BE2C (cell line): ENCODE measurements at regions not wholly inside any gene's neighbourhood (a gene's known extent, or its start where the extent isn't known, plus 50 kb on each side); places are given as distances from the start of the nearest gene placed in this dataset.
A peak's percentile ranks its signal among the peaks of the same experiment; 100 is the strongest.

Experiments used
- DNase-seq: peaks from one replicate; pipeline ENCODE4 v3.0.0-alpha.2; 2020
- H3K27me3 ChIP-seq: fragments of 250-450 bp; sonication (Bioruptor Pico); 2 replicates; pipeline ENCODE4 v1.5.1; 2020; ENCODE audit warnings: mild to moderate bottlenecking
- H3K36me3 ChIP-seq: fragments of 250-450 bp; sonication (Bioruptor Pico); 2 replicates; pipeline ENCODE4 v1.5.1; 2020; ENCODE audit warnings: mild to moderate bottlenecking
- H3K4me1 ChIP-seq: fragments of 250-450 bp; sonication (Bioruptor Pico); 2 replicates; pipeline ENCODE4 v1.5.1; 2020
- H3K4me3 ChIP-seq: 2 replicates; pipeline ENCODE4 v1.5.1; 2011; ENCODE audit warnings: low read depth, low read length
- H3K9me3 ChIP-seq: fragments of 250-450 bp; sonication (Bioruptor Pico); 2 replicates; pipeline ENCODE4 v1.5.1; 2020
- TF ChIP-seq, protein P1 (sequence below): IDR thresholded peaks from 2 replicates; pipeline ENCODE4 v1.5.1; 2012; ENCODE audit warnings: mild to moderate bottlenecking, low read depth, low read length

DNA sequence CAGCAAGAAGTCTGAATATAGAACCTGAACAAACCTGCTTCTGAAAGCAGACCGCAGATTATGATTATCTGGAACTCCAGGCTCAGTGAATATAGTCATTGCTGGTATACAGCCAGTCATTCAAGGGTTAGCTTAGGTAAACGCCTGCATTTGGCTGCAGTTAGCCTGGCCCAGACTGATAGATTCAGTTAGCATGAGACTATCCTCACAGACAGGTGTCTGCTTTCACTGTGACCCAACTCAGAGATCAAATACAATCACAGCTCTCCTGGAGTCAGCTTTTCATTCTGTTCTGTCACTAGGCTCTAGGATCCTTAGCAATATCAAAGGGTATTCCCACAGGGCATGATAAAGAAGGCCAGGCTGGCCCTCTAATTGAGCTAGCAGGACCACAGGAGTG is 138.6 kb upstream of the PLCXD3 start:
- Histone ChIP-seq H3K9me3 (no peaks in the 10 kb centered on the region), H3K36me3 (no peaks in the 10 kb centered on the region), H3K27me3 (no peaks in the 10 kb centered on the region), H3K4me3 (no peak overlapping the region), H3K4me1 (no peaks in the 10 kb centered on the region; the same call in 1 of the 2 replicates)
- TF ChIP-seq, protein P1, sequence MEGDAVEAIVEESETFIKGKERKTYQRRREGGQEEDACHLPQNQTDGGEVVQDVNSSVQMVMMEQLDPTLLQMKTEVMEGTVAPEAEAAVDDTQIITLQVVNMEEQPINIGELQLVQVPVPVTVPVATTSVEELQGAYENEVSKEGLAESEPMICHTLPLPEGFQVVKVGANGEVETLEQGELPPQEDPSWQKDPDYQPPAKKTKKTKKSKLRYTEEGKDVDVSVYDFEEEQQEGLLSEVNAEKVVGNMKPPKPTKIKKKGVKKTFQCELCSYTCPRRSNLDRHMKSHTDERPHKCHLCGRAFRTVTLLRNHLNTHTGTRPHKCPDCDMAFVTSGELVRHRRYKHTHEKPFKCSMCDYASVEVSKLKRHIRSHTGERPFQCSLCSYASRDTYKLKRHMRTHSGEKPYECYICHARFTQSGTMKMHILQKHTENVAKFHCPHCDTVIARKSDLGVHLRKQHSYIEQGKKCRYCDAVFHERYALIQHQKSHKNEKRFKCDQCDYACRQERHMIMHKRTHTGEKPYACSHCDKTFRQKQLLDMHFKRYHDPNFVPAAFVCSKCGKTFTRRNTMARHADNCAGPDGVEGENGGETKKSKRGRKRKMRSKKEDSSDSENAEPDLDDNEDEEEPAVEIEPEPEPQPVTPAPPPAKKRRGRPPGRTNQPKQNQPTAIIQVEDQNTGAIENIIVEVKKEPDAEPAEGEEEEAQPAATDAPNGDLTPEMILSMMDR: no peak
- DNase-seq: no peak

GRCh38 chr5:41641621-41642020 is 131.2 kb upstream of the PLCXD3 start:
- Histone ChIP-seq H3K4me1 (no peaks in the 10 kb centered on the region), H3K9me3 (no peaks in the 10 kb centered on the region), H3K36me3 (no peaks in the 10 kb centered on the region), H3K4me3 (no peak overlapping the region), H3K27me3 (no peaks in the 10 kb centered on the region)
- TF ChIP-seq, protein P1: no peak
- DNase-seq: no peak

GRCh38 chr5:41638685-41639084 is 128.3 kb upstream of the PLCXD3 start:
- Histone ChIP-seq H3K36me3 (no peaks in the 10 kb centered on the region), H3K27me3 (no peaks in the 10 kb centered on the region), H3K4me3 (no peak overlapping the region), H3K4me1 (no peaks in the 10 kb centered on the region), H3K9me3 (no peaks in the 10 kb centered on the region)
- no peak for DNase-seq
- TF ChIP-seq, protein P1: no peak

GRCh38 chr5:41637869-41638268 is 127.5 kb upstream of the PLCXD3 start:
- no peak overlapping the region for H3K4me3 ChIP-seq
- H3K4me1 ChIP-seq: no peaks in the 10 kb centered on the region
- no peaks in the 10 kb centered on the region for H3K27me3 ChIP-seq
- H3K9me3 ChIP-seq: no peaks in the 10 kb centered on the region
- H3K36me3 ChIP-seq: no peaks in the 10 kb centered on the region
- no peak for DNase-seq
- TF ChIP-seq, protein P1: peak; percentile 40

- Histone ChIP-seq H3K4me3 (no peak overlapping the region), H3K4me1 (no peaks in the 10 kb centered on the region), H3K9me3 (no peaks in the 10 kb centered on the region), H3K36me3 (no peaks in the 10 kb centered on the region), H3K27me3 (no peaks in the 10 kb centered on the region)
- TF ChIP-seq, protein P1: no peak
- DNase-seq: no peak
Measured at GRCh38 chr5:41637424-41637823, 127.0 kb upstream of the PLCXD3 start.

DNA sequence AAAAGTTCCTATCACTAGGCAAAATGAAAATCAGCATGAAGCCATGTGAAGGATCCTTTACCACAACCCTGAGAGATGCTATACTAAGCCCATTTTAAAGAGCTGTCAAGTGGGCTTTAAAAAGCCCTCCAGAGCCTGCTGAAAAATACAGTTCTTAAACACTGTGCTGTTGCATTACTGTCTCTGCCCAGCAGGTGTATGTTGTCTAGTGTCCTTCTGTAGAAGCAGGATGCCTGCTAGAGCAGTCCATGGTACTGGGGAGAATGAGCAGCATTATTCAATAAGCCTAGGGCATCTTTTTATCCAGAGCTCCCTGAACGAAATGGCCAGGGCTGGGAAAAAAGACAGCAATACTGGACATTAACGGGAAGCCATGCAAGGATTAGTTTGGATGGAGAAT is 126.2 kb upstream of the PLCXD3 start:
- H3K9me3 ChIP-seq: no peaks in the 10 kb centered on the region
- no peak overlapping the region for H3K4me3 ChIP-seq
- peak; percentile 50 for DNase-seq
- TF ChIP-seq, protein P1: peak; percentile 65
- no peaks in the 10 kb centered on the region for H3K27me3 ChIP-seq
- H3K36me3 ChIP-seq: no peaks in the 10 kb centered on the region
- H3K4me1 ChIP-seq: no peaks in the 10 kb centered on the region
